Stimulated activated CD8-positive, alpha-beta memory T cell treated with anti-CD3 and anti-CD28 coated beads, Interleukin-7, amount 100 ng/mL, for 4 hours (primary cell): ENCODE measurements at regions not wholly inside any gene's neighbourhood (a gene's known extent, or its start where the extent isn't known, plus 50 kb on each side); places are given as distances from the start of the nearest gene placed in this dataset.

Experiments used
- DNase-seq, 2 donors: peaks; one replicate each; pipeline ENCODE4 v3.0.0-alpha.2; 2020; ENCODE audit warnings: low read depth in 2 of 2

DNA sequence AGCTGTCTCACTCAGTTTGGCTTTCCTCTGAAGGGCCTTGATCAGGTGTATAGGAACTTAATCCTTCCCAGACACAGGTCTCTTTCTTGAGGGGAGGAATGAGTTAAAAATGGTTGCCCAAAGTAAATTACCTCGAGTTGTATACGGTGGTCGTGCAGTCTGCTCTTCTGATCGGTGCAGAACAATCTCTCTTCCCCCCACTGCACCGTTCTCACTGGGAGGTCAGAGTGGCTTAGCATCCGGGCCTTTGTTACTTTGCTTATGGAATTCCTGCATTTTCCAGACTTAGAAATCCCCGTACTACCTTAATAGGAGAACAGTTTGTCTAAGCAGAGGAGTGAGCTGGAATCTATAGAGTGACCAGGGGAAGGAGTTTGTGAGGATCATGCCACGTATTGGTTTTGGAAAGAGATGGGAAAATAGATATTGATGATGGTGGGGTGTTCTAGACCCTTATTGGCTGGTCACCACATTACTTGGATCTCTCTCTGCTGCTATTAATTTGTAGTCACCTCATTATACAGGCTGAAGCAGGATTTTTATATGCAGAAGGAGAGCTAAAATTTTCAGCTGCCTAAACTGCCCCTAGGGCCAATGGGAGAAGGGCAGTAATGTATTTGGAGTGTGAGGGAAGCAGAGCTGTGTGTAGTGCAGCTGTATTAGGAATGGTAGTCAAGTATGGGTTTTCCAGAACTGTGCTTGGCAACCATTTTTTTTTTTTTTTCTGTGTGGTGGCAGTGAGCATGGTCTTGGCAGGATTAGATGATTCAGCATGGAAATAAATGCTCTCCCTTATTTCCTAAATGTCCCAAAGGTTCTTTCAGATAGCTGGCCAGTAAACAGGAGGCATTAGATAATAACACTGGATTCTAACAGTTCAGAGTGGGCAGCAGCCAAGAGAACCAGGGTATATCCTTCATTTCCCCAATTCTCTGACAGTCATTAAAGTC, 81.5 kb downstream of the NDUFS5 start:
- no peak for DNase-seq

DNA sequence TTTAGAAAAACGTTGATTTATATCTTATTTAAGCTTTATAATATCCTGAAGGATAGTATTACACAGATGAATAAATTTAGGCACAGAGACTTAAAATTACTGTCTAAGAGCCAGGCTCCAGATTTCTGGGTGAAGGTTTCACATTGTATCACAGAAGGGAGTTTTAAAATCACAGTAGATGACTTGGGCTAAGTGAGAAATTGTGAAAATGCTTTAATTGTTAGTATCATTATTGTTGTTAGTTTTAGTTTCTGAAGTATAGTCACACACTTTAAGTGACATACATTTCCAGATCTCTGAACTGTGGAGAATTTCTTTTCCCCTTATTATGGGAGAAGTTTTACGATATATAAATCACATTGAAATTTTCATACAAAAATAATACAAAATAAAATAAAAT, 83.5 kb downstream of the NDUFS5 start:
- DNase-seq = no peak

DNA sequence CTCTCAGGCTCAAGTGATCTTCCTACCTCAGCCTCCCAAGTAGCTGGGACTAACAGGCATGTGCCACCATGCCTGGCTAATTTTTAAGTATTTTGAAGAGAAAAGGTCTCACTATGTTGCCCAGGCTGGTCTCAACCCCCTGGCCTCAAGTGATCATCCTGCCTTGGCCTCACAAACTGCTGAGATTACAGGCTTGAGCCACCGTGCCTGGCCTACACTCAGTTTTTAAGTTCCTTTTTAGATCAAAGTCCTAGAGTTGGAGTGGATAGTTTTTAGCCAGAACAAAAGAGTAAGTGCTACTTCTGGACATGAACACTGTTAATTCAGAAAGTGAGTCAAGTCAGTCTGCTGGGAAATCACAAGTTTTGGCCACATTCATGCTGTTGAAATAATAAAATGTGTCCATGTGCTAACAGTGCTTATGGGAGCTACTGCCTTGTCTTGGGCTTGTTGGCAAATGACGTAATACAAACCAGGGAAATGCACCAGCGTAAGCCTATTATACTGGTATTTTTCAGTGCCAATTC, 84.2 kb downstream of the NDUFS5 start:
- no peak for DNase-seq

DNA sequence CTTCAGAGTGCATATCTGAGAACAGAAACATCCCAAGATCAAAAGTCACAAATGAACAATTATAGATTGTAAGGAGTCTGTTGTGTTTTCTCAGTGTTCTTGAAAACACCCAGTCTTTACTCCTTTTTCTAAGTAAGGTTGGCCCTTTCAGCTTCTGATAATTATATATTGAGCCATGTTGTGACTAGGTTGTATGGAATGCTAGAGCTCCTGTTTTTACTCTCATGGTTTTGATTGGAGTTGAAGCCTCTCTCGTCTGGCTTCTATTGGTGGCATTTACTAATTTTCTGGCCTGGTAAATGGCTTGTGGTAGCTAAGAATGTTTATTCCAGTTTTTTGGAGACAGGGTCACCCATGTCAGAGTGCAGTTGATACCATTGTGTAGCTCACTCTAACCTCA, 84.7 kb downstream of the NDUFS5 start:
- no peak for DNase-seq

DNA sequence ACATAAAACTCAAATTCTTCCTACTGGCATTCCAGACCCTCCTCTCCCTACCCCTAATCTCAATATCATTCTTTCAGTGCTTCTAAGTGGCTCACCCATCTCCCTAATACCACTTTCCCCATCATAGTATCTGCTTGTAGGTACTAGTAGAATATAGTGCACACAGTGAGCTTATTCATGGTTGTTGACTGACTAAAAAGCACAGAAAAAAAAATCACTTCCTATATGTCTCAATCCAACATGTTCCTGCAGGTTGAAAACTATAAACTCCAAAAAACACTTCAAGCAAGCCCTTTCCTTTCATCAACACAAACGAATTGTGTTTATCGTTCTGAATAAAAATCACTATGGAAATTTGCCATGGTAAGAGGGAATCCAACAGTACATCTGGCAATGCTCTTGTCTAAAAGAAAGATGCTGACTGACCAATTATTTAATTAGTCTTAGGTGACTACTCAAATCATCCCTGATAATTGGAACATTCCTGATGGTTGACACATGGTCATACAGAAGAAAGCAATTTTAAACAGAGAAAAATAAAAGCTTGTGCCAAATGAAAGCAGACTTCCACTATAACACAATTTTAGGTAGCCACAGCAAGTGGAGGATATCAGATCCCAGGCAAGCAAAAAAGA, 87.1 kb downstream of the NDUFS5 start:
- DNase-seq = no peak

DNA sequence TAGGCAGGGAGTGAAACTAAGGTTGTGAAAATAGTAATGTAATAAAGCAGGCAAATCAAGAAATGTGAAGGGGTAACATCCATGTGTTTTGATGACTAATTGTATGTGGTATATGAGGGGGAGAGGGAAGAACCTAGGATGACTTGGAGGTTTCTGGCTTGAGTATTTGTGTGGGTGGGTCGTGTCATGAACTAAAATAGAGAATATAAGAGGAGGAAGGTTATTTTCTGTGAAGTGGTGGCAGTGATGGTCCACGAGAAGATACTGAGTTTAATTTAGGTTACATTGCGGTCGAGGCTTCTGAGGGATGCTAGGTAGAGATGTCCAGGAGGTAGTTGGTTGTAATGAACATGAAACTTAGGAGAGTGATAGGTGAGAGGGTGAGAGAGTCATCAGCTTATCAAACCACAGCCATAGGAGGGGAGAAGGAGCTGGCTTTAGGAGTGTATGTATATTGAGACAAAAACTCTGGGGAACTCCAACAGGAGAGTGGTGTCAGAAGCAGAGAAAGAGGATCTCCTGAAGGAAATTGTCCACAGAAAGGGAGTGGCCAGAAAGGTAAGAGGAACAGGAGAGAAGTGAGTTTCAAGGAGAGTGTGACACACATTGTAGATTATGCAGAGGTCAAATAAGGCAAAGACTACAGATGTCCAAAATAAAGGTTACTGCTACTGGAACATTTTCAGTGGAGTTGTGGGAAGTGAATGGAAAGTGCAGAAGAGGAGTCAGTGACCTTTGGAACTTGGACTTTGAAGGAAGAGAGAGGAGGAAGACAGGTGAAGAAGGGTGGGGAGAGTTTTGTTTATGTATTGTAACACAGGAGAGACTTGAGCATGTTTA, 89.0 kb upstream of the MACF1 start:
- DNase-seq = no peak

DNA sequence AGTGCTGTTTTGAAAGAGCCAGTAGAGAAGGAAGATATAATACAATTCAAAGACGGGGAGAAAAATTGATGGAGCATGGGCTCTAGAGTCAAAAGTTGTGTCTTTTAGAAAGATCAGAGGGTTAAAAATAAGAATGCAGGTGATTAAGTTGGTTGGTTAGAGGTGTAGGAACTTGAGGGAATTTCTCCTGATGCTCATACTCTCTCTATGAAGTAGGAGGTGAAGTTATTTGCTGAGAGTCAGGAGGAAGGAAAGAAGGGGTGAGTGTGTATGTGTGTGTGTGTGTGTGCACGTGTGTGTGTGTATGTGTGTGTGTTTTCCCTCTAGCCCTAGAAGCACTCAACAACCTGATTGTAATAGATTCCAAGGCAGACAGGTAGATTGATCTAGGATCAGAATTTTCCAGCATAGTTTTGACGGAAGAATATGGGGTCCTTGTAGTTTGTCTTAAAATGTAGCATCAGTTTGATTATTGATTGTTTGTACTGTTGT, 88.3 kb upstream of the MACF1 start:
- DNase-seq = no peak

DNA sequence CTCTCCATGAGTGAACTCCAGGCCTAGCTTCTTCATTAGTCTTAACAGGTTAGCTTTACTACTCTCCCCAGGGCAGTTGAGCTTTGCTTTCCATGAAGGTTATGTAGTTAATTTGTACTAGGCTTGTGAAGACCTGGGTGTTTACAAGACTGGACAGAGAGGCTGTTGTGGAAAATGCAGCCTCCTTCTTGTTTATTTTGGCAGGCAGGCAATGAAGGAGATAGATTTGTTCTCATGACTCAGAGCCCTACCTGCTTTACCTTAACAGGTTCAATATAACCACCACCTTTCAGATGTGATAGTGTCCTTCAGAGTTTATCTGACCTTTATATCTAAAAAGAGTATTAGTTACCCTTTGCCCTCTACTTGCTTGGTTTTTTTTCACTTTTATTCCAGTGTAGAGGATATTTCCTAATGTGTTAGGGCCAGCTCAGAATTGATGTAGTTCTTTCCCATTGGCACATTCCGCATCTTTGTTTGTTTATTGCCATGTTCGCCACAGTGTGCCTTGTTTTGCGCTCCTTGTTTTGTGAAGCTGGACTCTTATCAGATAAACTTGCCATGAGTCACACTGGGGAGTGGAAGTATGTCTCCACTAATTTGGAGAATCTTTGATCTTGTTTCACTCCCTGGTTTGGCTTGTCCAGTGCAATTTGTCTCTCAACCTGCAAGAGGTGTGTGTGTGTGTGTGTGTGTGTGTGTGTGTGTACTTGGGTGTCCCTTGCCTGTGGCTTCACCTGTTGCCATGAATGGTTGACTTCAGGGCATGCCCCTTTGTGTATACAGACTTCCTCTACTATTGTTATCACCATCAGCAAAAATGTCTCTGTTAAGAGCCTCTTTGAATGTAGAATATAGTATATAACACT, 87.4 kb upstream of the MACF1 start:
- no peak for DNase-seq

DNA sequence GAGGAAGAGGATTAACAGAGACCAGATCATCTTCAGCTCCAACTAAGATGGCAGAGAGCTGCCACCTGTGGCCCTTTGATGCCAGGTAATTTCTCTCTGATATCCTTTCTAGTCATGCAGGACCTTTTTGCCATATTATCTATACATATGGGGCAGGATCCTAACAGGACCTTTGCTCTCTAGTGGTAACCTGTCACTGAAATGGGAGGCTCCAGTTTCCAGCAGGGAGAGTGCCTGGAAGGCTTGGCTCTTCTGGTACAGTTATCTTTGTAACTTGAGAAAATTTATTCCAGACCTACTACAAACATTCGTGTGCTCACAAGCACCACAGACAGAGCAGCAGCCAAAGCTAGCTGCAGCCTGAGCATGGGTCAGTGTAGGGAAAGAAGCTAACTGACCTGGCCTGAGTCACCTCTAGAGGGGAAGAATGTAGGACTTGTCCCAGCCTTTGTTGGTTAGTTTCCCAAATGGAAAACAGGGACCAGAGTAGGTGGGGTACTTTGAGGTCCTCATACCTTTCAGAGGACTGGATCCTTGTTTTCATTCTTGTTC, 86.5 kb upstream of the MACF1 start:
- no peak for DNase-seq

DNA sequence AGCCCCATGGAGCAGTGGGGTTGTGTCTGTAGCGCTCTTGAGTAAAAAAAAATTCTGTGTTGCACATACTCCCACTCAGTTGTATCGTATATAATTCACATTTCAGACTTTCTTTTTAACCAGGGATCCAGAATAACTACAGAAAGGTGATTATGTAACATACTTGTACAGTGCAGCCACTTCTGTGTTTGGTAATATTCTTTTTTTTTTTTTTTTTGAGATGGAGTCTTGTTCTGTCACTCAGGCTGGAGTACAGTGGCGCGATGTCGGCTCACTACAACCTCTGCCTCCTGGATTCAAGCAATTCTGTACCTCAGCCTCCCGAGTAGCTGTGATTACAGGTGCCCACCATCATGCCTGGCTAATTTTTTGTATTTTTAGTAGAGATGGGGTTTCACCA, 82.4 kb upstream of the MACF1 start:
- DNase-seq = no peak

DNA sequence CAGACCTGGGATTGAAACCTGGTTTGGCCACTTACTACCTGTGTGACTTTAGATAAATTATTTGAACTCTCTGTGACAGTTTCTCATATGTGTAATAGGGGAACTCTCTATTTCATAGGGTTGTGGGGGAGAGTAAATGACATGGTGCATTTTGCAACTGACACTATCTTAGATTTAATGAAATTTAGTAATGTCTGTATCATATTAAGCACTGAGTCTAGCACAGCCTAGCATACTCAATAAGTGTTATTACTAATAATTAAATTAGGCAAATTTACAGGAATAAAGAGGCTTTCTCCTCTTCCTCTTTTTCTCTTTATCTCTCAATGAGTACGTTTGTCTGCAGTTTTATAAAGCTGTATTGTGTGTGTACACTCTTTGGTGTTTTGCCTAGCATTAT, 80.2 kb upstream of the MACF1 start:
- DNase-seq = no peak

DNA sequence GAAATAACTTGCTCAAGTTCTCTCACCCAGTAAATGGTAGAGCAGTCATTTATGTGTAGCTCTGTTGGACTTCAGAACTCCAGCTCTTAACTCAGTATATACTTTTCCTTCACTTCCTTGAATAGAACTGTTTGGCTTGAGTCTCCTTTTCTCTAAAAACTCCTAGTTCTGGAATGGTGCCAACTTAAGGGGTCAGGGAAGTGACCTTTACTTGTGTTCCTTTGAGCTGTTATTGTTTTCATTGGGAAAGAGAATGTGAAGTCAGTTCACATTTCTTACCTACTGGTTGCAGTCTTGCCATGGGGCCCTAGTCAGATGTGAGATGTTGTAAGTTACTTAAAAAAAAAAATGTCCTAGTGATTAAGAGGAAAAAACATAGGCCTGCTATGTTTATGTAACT, 77.0 kb upstream of the MACF1 start:
- no peak for DNase-seq

DNA sequence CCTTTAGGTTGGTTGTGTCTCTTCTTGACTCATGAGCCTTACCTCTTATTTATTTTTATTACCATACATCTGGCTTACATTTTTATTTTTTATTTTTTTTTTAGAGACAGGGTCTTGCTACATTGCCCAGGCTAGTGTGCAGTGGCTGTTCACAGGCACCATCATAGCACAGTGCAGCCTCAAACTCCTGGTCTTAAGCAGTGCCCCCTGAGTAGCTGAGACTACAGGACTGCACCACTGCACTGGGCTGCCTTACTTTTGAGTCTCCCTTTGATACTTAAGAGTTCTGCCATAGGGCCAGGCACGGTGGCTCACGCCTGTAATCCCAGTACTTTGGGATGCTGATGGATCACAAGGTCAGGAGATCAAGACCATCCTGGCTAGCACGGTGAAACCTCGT, 76.4 kb upstream of the MACF1 start:
- no peak for DNase-seq

DNA sequence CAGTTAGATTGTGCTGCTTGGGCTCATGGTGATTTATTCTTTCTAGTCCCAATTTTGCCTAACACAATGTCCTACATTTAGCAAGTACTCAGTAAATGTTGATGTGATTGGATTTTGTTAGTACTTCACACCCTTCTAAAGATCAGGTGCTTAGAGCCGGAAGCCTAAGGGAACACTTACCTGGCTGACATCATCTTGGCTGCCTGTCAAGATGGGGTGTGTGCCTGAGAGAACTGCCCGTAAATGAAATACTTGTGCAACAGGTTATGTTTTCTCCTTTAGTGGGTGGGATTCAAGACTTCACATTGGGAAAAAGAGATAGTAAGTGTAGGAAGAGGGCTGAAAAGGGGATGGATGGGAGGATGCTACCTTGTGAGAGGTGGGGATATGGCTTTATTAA, 75.5 kb upstream of the MACF1 start:
- no peak for DNase-seq

DNA sequence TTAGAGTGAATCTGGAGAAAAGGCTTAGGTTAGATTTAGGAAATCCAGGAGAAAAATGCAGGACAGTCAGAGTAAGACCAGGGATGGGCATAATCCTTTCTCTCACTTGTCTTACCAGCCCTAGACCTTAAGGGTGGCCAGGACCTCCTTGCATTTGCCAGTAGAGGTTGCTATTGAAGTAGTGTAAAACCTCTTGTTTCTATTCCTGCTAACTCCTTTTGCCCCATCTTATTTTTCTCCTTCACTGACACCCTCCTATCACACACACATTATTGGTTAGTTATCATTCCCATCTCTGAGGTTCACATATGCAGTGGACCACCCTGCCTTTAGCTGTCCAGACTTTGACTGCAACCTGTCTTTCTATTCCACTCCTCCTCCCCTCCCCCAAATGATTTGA, 75.0 kb upstream of the MACF1 start:
- no peak for DNase-seq

DNA sequence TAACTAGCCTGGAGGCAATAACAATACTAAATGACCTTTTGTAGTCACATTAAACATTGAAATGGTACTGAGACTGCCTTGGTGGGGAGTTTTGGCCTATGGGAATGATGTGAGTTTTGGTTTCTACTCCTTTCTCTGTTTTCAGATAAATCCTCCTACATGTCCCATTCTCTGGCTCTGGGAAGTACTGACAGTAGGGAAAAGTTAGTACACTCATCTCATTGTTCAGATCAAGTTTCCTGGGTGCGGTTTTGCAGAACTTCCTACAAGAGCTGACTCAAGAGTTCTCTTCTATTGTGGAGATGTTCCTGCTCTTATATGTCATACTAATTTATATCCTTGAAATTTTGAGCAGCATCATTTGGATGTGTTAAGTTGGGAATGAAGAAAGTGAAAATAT, 74.2 kb upstream of the MACF1 start:
- DNase-seq = no peak

DNA sequence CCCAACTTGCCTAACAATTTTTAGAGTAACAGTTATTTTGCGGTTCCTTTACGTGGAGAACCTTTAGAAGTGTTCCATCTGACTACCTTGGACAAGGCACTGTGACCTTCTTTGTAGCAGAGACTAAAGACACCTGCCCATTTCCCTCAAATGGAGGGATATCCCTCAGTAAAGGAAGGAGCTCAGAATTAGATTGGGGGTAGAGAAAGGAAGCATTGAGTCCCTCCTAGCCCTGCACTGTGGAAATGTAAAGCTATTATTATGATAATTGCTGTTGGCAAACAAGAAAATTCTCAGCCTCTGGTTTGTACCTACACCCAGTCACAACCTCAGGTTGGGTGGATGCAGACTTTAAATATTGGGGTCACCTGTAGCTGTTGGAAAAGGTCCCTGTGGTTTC, 72.6 kb upstream of the MACF1 start:
- no peak for DNase-seq

DNA sequence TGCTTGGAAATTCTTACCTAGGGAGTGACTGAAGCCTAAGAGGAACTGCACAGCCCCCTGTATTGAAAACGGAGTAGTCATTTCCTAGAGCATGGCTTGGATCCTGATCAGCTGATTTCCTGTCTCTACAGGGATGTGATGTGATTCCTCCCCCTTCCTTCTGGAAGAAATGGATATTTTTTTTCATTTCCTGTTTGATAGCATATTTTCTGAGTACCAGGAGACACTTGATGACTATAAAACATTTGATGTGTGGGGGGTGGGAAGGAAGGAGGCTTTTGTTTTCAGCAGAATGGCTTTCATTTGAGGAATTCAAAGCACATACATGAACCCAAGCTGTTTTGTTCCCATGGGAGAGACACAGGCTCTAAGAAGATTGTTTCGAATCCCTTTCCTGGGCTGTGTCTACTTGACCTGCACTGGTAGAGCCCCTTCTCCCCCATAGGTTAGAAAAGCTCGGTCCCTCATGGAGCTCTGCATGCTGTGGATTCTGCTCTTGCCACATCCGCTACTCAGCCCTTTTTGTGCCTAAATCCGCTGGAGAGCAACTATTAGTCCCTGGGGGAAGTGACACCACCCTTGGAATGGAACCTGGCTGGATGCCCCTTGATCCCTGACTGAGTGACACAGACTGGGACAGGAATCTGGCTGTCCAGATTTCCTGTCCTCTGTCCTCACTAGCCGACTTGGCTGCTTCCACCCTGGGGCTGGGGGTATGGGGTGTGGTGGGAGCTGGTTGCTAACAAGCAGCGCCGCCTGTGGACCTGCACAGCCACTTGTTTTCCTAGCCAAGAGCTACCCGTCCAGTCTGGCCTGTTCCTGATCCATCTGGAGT, 71.8 kb upstream of the MACF1 start:
- no peak for DNase-seq

DNA sequence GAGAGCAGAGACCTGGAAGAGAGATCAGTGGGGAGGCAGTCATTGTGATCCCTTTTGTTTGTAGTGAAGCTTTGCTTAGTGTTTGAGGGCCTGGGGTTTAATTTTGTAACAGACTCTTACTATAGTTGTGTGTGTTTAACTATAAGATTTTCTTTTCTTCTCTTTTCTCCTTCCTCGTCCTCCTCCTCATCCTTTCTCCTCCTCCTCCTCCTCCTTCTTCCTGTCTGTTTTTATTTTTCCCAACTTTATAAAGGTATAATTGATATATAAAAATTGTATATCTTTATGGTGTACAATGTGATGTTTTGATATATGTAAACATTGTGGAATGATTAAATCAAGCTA, 71.2 kb upstream of the MACF1 start:
- no peak for DNase-seq

DNA sequence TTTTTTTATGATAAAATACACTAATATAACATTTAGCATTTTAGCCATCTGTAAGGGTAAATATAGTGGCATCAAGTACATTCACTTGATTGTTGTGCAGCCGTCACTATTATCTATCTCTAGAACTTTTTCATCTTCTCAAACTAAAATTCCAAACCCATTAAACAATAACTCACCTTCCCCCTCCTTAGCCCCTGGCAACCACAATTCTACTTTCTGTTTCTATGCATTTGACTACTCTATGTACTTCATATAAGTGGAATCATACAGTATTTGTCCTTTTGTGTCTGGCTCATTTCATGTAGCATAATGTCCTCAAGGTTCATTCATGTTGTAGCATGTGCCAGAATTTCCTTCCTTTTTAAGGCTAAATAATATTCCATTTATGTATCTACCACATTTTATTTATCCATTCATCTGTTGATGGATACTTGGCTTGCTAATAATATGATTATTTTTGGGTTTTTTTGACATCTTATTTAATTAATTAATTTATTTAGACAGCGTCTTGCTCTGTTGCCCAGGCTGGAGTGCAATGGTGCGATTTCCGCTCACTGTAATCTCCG, 69.6 kb upstream of the MACF1 start:
- DNase-seq = no peak
